VCaP (cell line): ENCODE measurements at regions not wholly inside any gene's neighbourhood (a gene's known extent, or its start where the extent isn't known, plus 50 kb on each side); places are given as distances from the start of the nearest gene placed in this dataset.

Experiments used
- H3K27ac ChIP-seq: fragments of 450-650 bp; 2 replicates; pipeline ENCODE4 v1.5.1; 2017
- CTCF ChIP-seq: fragments of 450-650 bp; conservative IDR thresholded peaks from 2 replicates; pipeline ENCODE4 v1.5.1; 2017; ENCODE audit warnings: mild to moderate bottlenecking, moderate library complexity

DNA sequence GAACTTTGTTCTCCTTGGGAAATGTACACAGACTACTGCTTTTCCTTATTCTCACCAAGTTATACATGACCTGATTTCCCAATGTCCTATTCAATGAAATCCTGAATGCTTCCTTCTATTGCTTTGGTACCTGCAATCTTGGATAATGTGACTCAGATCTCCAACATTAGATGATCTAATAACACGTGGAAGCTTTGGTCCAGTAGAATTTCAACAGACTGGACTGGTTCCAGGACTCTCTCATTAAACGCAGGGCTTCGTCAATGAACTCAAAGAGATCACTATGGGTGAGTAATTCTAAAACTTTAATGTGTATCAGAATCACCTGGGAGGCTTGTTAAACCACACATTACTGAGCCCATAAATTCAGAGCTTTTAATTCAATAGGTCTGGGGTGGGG is 413.6 kb upstream of the KCNH7 start:
- H3K27ac ChIP-seq, result no peak overlapping the region
- TF ChIP-seq CTCF, result no peak

DNA sequence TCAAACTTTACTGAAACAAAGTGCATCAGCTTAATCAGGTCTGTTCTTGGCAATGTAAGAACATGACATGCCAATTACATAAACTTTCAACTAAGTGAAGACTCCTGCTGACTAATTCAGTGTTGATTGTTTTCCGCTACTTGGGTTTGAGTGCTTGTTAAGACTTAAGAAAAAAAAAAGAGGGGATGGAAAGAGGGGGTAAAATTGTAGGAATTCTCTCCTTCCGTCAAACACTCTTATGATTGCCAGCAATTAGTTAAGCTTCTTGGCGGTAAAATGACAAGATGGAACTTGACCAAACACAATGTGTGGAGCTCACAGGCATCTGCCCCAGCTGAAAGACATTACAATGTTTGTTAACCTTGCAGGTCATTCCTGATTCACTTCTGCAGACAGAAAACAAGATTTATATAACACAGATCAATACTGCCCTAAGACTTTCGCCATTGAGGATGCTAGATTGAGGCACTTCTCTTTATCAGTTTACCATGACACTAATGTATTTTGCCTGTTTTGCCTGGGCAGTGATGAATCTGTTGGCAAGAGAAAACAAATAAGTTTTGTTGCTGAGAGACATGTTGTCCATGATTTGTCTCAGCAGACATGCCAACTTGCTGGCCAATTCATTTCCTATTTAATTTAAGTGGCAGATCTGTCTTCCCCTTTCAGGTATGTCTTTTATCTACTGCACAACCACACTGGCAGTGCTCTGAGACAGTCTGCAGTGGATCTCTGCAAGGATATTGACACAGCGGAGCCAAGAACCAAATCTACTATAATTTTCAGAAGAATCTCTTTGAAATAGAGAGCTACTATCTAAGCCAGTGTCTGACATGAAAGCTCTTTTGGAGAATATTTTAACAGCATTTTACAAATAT is 410.0 kb upstream of the KCNH7 start:
- H3K27ac ChIP-seq, result no peak overlapping the region
- no peak for TF ChIP-seq CTCF

GRCh38 chr2:163247847-163248220 is 409.3 kb upstream of the KCNH7 start:
- TF ChIP-seq CTCF, result no peak
- H3K27ac ChIP-seq, result no peak overlapping the region

GRCh38 chr2:163247156-163247846 is 408.7 kb upstream of the KCNH7 start:
- no peak overlapping the region for H3K27ac ChIP-seq
- TF ChIP-seq CTCF, result no peak

DNA sequence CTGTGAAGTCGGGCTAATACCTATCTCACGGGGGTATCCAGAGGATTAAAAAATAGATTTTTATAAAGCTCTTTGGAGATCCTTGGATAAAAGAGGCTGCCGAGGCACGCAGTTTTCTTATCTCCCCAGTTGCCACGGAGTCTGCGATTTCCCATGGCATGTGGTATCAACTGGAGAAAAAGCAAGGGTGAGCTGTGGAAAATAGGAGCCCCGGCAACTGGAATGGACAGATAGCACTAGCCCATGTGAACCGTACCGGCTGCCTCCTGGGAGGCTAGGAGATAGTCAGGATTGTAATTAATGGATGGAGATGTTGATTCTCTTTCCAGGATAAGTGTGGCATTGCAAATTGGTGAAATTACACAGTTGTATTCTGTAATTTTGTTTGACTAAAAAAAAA is 407.6 kb upstream of the KCNH7 start:
- TF ChIP-seq CTCF, result no peak

DNA sequence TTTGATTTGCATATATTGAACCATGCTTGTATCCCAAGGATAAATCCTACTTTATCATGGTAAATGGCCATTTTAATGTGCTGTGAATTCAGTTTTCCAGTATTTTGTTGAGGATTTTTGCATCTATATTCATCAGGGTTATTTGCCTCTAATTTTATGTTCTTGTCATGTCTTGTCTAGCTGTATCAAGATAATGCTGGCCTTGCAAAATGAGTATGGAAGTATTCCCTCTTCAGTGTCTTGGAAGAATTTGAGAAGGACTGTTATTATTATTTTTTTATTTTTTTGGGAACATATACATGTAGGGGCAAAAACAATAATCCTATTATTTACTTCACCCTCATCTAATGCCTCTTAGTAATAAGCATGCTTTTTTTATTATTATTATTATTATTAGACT is 398.0 kb upstream of the KCNH7 start:
- TF ChIP-seq CTCF, result no peak
- H3K27ac ChIP-seq, result no peak overlapping the region

More for the DNA sequence above, 407.6 kb upstream of the KCNH7 start:
- H3K27ac ChIP-seq, result no peak overlapping the region

GRCh38 chr2:163231666-163232065 is 393.1 kb upstream of the KCNH7 start:
- no peak for TF ChIP-seq CTCF
- no peak overlapping the region for H3K27ac ChIP-seq
